H1 (cell line): ENCODE measurements at regions not wholly inside any gene's neighbourhood (a gene's known extent, or its start where the extent isn't known, plus 50 kb on each side); places are given as distances from the start of the nearest gene placed in this dataset.
A peak's percentile ranks its signal among the peaks of the same experiment; 100 is the strongest.

ENCODE experiments used
- CTCF ChIA-PET: fragments of 300-600 bp; sonication (Branson Sonifier 250); formaldehyde crosslinking; loops from one replicate; lab custom pipeline; 2021; ENCODE audit not compliant: partially characterized antibody; lab: Charles Lee
- POLR2A ChIA-PET: fragments of 300-600 bp; sonication (Branson Sonifier 250); formaldehyde crosslinking; loops from one replicate; lab custom pipeline; 2021; ENCODE audit warnings: inconsistent platforms; ENCODE audit not compliant: partially characterized antibody; lab: Charles Lee
- DNase-seq, 2 experiments: peaks; one replicate each; pipeline versions ENCODE4 v3.0.0 to v3.0.0-alpha.2; 2010 to 2022; ENCODE audit warnings: low spot score in 2 of 2, low read depth in 1 of 2, mixed read lengths in 1 of 2
- FAIRE-seq: peaks from 2 replicates; lab custom pipeline; 2011; peaks lifted over from hg19 to GRCh38; lab: Jason Lieb, UNC
- H2AFZ ChIP-seq: 2 replicates; pipeline ENCODE4 v1.8.1; 2012; ENCODE audit warnings: low read length, inconsistent platforms
- H2AK5ac ChIP-seq: 2 replicates; pipeline ENCODE4 v1.6.1; 2013; ENCODE audit warnings: low read depth, low read length
- H2BK120ac ChIP-seq: replicated peaks from 2 replicates; pipeline ENCODE3; 2013; ENCODE audit warnings: low read depth, low read length, inconsistent platforms
- H2BK12ac ChIP-seq: 2 replicates; pipeline ENCODE4 v1.6.1; 2013; ENCODE audit warnings: low read depth, low read length
- H2BK15ac ChIP-seq: 2 replicates; pipeline ENCODE4 v1.6.1; 2013; ENCODE audit warnings: low read length
- H2BK20ac ChIP-seq: 2 replicates; pipeline ENCODE4 v1.6.1; 2013; ENCODE audit warnings: low read length
- H2BK5ac ChIP-seq: 2 replicates; pipeline ENCODE4 v1.6.1; 2013; ENCODE audit warnings: low read depth, low read length
- H3K14ac ChIP-seq: 2 replicates; pipeline ENCODE4 v1.6.1; 2013; ENCODE audit warnings: inconsistent platforms; ENCODE audit not compliant: insufficient read length
- H3K18ac ChIP-seq: 2 replicates; pipeline ENCODE4 v1.6.1; 2013; ENCODE audit warnings: low read length; ENCODE audit errors: extremely low read depth
- H3K23ac ChIP-seq: 2 replicates; pipeline ENCODE4 v1.6.1; 2013; ENCODE audit warnings: inconsistent platforms; ENCODE audit not compliant: insufficient read length
- H3K23me2 ChIP-seq: 2 replicates; pipeline ENCODE4 v1.6.1; 2013; ENCODE audit warnings: low read depth, low read length
- H3K27ac ChIP-seq: 2 replicates; pipeline ENCODE4 v1.6.1; 2011; ENCODE audit warnings: low read depth, low read length, inconsistent platforms
- H3K27me3 ChIP-seq, 4 experiments: replicated peaks in 1 of 4; 1 replicate in 1 of 4; 2 replicates in 3 of 4; pipeline versions ENCODE4 v1.6.1 to v1.8.1; 2011 to 2013; ENCODE audit warnings: low read length in 3 of 4, mild to moderate bottlenecking in 3 of 4, inconsistent platforms in 2 of 4, mixed read lengths in 2 of 4, moderate library complexity in 1 of 4; ENCODE audit not compliant: control insufficient read depth in 3 of 4, insufficient read depth in 3 of 4; ENCODE audit errors: extremely low read depth in 1 of 4
- H3K36me3 ChIP-seq, 4 experiments: 2 replicates each; pipeline versions ENCODE4 v1.6.1 to v1.8.1; 2011 to 2013; ENCODE audit warnings: mild to moderate bottlenecking in 4 of 4, low read length in 3 of 4, moderate library complexity in 2 of 4, control low read depth in 1 of 4, inconsistent platforms in 1 of 4; ENCODE audit not compliant: insufficient read depth in 4 of 4, control insufficient read depth in 2 of 4
- H3K4ac ChIP-seq: replicated peaks from 2 replicates; pipeline ENCODE3; 2013; ENCODE audit warnings: low read length, low read depth, mixed read lengths, inconsistent platforms; ENCODE audit not compliant: insufficient read length
- H3K4me1 ChIP-seq, 4 experiments: replicated peaks in 1 of 4; 1 replicate in 1 of 4; 2 replicates in 3 of 4; pipeline versions ENCODE4 v1.6.1 to v1.8.1; 2011 to 2013; ENCODE audit warnings: low read length in 3 of 4, inconsistent platforms in 2 of 4, mixed read lengths in 1 of 4; ENCODE audit not compliant: insufficient read depth in 4 of 4, control insufficient read depth in 3 of 4
- H3K4me2 ChIP-seq, 2 experiments: 2 replicates each; pipeline versions ENCODE4 v1.6.1 to v1.8.1; 2011 to 2013; ENCODE audit warnings: low read depth in 2 of 2, low read length in 2 of 2, control low read depth in 1 of 2, inconsistent platforms in 1 of 2, mild to moderate bottlenecking in 1 of 2; ENCODE audit not compliant: insufficient read depth in 1 of 2
- H3K4me3 ChIP-seq, 4 experiments: fragments of 200-600, 300-600 bp in 1 of 4; sonication (generic), shearing (Covaris generic), sonication (Bioruptor Twin) in 1 of 4; 2 replicates each; pipeline versions ENCODE4 v1.5.1 to v1.8.1; 2011 to 2016; ENCODE audit warnings: low read length in 4 of 4, low read depth in 3 of 4, control low read depth in 2 of 4, inconsistent platforms in 2 of 4, mild to moderate bottlenecking in 2 of 4, mixed read lengths in 1 of 4, moderate library complexity in 1 of 4; ENCODE audit not compliant: insufficient read depth in 2 of 4; ENCODE audit errors: extremely low read depth in 1 of 4
- H3K56ac ChIP-seq: replicated peaks from 2 replicates; pipeline ENCODE3; 2013; ENCODE audit warnings: low read depth, mild to moderate bottlenecking, mixed read lengths, low read length, inconsistent platforms; ENCODE audit not compliant: insufficient read length
- H3K79me1 ChIP-seq: 2 replicates; pipeline ENCODE4 v1.6.1; 2013; ENCODE audit warnings: low read depth, low read length, control low read depth
- H3K79me2 ChIP-seq, 2 experiments: 2 replicates each; pipeline versions ENCODE4 v1.6.1 to v1.8.1; 2012 to 2013; ENCODE audit warnings: low read length in 2 of 2, mild to moderate bottlenecking in 2 of 2, inconsistent platforms in 1 of 2; ENCODE audit not compliant: insufficient read depth in 2 of 2, control insufficient read depth in 1 of 2
- H3K9ac ChIP-seq, 4 experiments: replicated peaks in 1 of 4; 1 replicate in 1 of 4; 2 replicates in 3 of 4; pipeline versions ENCODE4 v1.6.1 to v1.8.1; 2011 to 2013; ENCODE audit warnings: low read depth in 3 of 4, low read length in 3 of 4, control low read depth in 2 of 4, mild to moderate bottlenecking in 2 of 4, moderate library complexity in 2 of 4, inconsistent platforms in 1 of 4; ENCODE audit errors: extremely low read depth in 1 of 4
- H3K9me3 ChIP-seq, 2 experiments: 2 replicates each; pipeline versions ENCODE4 v1.6.1 to v1.8.1; 2012 to 2013; ENCODE audit warnings: mild to moderate bottlenecking in 2 of 2, moderate library complexity in 2 of 2, control low read depth in 1 of 2, inconsistent platforms in 1 of 2, low read depth in 1 of 2, low read length in 1 of 2, mixed read lengths in 1 of 2; ENCODE audit not compliant: insufficient read depth in 2 of 2
- H4K20me1 ChIP-seq, 2 experiments: replicated peaks in 1 of 2; 2 replicates each; pipeline versions ENCODE3 to v1.8.1; 2011 to 2013; ENCODE audit warnings: inconsistent platforms in 2 of 2, low read length in 2 of 2, mild to moderate bottlenecking in 1 of 2; ENCODE audit not compliant: insufficient read depth in 2 of 2, control insufficient read depth in 1 of 2
- H4K5ac ChIP-seq: 2 replicates; pipeline ENCODE4 v1.6.1; 2013; ENCODE audit warnings: low read length, low read depth, mixed read lengths, inconsistent platforms; ENCODE audit not compliant: insufficient read length
- H4K8ac ChIP-seq: 2 replicates; pipeline ENCODE4 v1.8.0; 2013; ENCODE audit warnings: mild to moderate bottlenecking, moderate library complexity, low read length, inconsistent platforms; ENCODE audit not compliant: insufficient read depth; ENCODE audit errors: extremely low read depth
- H4K91ac ChIP-seq: replicated peaks from 2 replicates; pipeline ENCODE3; 2013; ENCODE audit warnings: low read length, mixed read lengths, inconsistent platforms; ENCODE audit not compliant: insufficient read length
- FOSL1 ChIP-seq: IDR thresholded peaks from 2 replicates; pipeline ENCODE4 v1.6.1; 2011; ENCODE audit warnings: mild to moderate bottlenecking, low read depth, low read length, moderate library complexity; ENCODE audit not compliant: insufficient read depth
- POU5F1 ChIP-seq: IDR thresholded peaks from 2 replicates; pipeline ENCODE4 v1.6.1; 2011; ENCODE audit warnings: low read depth, mild to moderate bottlenecking, low read length, moderate library complexity
- WGBS, 2 experiments: shearing (Covaris generic) in 1 of 2; methylation state at CpG; one replicate each; pipeline versions ENCODE4 v1.1.6 to v1.1.7; 2013 to 2015; ENCODE audit warnings: low lambda C conversion rate in 2 of 2, mixed read lengths in 2 of 2, inconsistent platforms in 1 of 2, low coverage in 1 of 2, missing lambda C conversion rate in 1 of 2; ENCODE audit not compliant: insufficient replicate concordance in 2 of 2, insufficient coverage in 1 of 2, insufficient read length in 1 of 2; ENCODE audit errors: extremely low coverage in 1 of 2, missing lambda C conversion rate in 1 of 2; 5-methylcytosine and 5-hydroxymethylcytosine counted together

GRCh38 chrX:93319609-93320008 is 353.8 kb downstream of the NAP1L3 start:
- Histone ChIP-seq H4K5ac (no peak overlapping the region), H3K27ac (no peak overlapping the region), H3K18ac (no peak overlapping the region), H3K27me3 (no peaks in the 10 kb centered on the region), H3K79me2 (no peaks in the 10 kb centered on the region), H4K20me1 (no peaks in the 10 kb centered on the region), H3K9ac (no peak overlapping the region), H3K23ac (no peak overlapping the region), H3K9me3 (no peaks in the 10 kb centered on the region), H3K14ac (no peak overlapping the region), H2BK20ac (no peak overlapping the region), H3K4me3 (no peak overlapping the region), H2BK15ac (no peak overlapping the region), H3K4me2 (no peak overlapping the region), H2AK5ac (no peak overlapping the region), H4K8ac (no peak overlapping the region), H2BK120ac (no peak overlapping the region), H3K36me3 (no peaks in the 10 kb centered on the region), H3K23me2 (no peaks in the 10 kb centered on the region), H2BK12ac (no peak overlapping the region), H3K4ac (no peak overlapping the region), H2BK5ac (no peak overlapping the region), H2AFZ (no peak overlapping the region), H3K79me1 (no peaks in the 10 kb centered on the region), H3K56ac (no peak overlapping the region), H4K91ac (no peak overlapping the region)
- peak in 1 of 2 experiments; percentile 2 for DNase-seq
- POLR2A ChIA-PET: no interaction called here
- 60% methylated on average over 1 of the region's 5 CpGs; no CpG with 5 or more reads in 1 of the 2 experiments for WGBS, 2 experiments
- CTCF ChIA-PET: no interaction called here
- no peak for FAIRE-seq
- no peak for TF ChIP-seq POU5F1
- no peak for TF ChIP-seq FOSL1
- TF ChIP-seq, all 59 proteins: peak for 0
- no peaks in the 10 kb centered on the region for H3K4me1 ChIP-seq
